ENCODE measurements at regions not wholly inside any gene's neighbourhood (a gene's known extent, or its start where the extent isn't known, plus 50 kb on each side); places are given as distances from the start of the nearest gene placed in this dataset.

DNA sequence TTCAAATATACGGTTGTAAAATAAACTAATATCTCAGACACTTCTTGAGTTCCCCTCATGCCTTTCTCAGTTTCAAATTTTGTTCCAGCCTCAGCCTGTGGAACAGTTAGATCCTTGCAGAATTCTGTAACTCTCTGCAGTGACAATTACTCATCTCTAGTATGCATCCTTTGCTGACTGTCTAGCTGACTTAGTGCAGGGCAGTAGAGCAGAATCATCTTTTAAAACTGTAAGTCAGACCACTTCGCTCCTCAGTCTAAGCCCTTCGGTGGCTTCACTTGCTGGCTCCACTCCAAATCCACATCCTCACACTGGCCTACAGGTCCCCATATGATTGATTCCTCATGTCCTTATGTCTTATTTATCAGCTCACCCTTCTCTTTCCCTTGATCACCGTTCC lies 164.1 kb upstream of the ZSWIM2 start (continued):
- TF ChIP-seq, protein P1, sequence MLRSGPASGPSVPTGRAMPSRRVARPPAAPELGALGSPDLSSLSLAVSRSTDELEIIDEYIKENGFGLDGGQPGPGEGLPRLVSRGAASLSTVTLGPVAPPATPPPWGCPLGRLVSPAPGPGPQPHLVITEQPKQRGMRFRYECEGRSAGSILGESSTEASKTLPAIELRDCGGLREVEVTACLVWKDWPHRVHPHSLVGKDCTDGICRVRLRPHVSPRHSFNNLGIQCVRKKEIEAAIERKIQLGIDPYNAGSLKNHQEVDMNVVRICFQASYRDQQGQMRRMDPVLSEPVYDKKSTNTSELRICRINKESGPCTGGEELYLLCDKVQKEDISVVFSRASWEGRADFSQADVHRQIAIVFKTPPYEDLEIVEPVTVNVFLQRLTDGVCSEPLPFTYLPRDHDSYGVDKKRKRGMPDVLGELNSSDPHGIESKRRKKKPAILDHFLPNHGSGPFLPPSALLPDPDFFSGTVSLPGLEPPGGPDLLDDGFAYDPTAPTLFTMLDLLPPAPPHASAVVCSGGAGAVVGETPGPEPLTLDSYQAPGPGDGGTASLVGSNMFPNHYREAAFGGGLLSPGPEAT (IDR thresholded peaks at IDR 0.05; ENCODE audit: low read depth): no peak
- TF ChIP-seq, protein P2, sequence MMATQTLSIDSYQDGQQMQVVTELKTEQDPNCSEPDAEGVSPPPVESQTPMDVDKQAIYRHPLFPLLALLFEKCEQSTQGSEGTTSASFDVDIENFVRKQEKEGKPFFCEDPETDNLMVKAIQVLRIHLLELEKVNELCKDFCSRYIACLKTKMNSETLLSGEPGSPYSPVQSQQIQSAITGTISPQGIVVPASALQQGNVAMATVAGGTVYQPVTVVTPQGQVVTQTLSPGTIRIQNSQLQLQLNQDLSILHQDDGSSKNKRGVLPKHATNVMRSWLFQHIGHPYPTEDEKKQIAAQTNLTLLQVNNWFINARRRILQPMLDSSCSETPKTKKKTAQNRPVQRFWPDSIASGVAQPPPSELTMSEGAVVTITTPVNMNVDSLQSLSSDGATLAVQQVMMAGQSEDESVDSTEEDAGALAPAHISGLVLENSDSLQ (IDR thresholded peaks at IDR 0.05): no peak
- TF ChIP-seq CBX3 (IDR thresholded peaks at IDR 0.05; ENCODE audit: borderline replicate concordance, low read depth) (no peak), KDM1A (IDR thresholded peaks at IDR 0.05; ENCODE audit: borderline replicate concordance) (no peak), NR2C2 (IDR thresholded peaks at IDR 0.05; ENCODE audit: borderline replicate concordance, control insufficient read depth, insufficient read length, low read depth) (no peak)

DNA sequence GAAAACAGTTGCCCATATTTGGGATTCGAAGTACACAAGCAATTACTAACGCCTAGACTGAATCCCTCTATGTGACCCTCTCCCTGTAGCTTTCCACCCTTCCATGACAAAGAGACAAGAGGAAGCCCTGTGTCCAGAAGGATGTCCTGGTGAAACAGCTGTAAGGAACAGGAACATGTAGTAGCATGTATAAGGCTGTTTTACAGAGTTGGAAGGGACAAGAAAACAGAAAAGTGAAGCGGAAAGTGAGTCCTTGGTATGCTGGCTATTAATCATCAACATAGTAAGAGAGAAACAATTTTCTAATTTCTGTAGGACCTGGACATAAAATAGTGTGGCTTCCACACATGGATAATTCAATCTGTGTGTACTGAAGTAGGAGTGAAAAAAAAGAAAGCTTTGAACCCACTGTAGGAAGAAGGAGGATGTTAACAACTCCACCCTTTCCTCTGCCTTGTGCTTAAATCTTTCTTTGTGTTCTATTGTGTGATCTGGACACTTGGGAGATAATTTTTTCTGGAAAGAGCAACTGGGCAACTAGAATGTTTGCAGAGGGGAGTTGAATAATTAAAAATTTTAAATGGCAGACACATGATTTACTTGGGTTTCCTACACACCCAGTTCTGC lies 162.3 kb upstream of the ZSWIM2 start:
- no peak overlapping the region for H3K4me3 ChIP-seq
- ChIA-PET POLR2A (no interaction called here), SMC1A (ENCODE audit: uncharacterized antibody, unreplicated experiment) (no interaction called here), CTCF (no interaction called here), RAD21 (ENCODE audit: unreplicated experiment) (no interaction called here)
- H4K20me1 ChIP-seq (ENCODE audit: control insufficient read depth, insufficient read depth): no peaks in the 10 kb centered on the region
- DNase-seq (ENCODE audit: low read depth, low spot score) (no peak), FAIRE-seq (no peak), ATAC-seq (no peak)
- no peak for TF ChIP-seq E4F1 (IDR thresholded peaks at IDR 0.05; ENCODE audit: borderline replicate concordance, partially characterized antibody)
- TF ChIP-seq BMI1 (IDR thresholded peaks at IDR 0.05; ENCODE audit: borderline replicate concordance): no peak
- TF ChIP-seq RB1 (IDR thresholded peaks at IDR 0.05; ENCODE audit: borderline replicate concordance): no peak
- no peak for TF ChIP-seq SUPT20H (IDR thresholded peaks at IDR 0.05; ENCODE audit: borderline replicate concordance, control insufficient read depth, low read depth, low read length)
- no peak for TF ChIP-seq SMAD1 (IDR thresholded peaks at IDR 0.05; ENCODE audit: low read depth, partially characterized antibody)
- TF ChIP-seq, protein P3, sequence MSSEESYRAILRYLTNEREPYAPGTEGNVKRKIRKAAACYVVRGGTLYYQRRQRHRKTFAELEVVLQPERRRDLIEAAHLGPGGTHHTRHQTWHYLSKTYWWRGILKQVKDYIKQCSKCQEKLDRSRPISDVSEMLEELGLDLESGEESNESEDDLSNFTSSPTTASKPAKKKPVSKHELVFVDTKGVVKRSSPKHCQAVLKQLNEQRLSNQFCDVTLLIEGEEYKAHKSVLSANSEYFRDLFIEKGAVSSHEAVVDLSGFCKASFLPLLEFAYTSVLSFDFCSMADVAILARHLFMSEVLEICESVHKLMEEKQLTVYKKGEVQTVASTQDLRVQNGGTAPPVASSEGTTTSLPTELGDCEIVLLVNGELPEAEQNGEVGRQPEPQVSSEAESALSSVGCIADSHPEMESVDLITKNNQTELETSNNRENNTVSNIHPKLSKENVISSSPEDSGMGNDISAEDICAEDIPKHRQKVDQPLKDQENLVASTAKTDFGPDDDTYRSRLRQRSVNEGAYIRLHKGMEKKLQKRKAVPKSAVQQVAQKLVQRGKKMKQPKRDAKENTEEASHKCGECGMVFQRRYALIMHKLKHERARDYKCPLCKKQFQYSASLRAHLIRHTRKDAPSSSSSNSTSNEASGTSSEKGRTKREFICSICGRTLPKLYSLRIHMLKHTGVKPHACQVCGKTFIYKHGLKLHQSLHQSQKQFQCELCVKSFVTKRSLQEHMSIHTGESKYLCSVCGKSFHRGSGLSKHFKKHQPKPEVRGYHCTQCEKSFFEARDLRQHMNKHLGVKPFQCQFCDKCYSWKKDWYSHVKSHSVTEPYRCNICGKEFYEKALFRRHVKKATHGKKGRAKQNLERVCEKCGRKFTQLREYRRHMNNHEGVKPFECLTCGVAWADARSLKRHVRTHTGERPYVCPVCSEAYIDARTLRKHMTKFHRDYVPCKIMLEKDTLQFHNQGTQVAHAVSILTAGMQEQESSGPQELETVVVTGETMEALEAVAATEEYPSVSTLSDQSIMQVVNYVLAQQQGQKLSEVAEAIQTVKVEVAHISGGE (CRISPR knock-in tag; IDR thresholded peaks at IDR 0.05): no peak
- H3K9ac ChIP-seq (ENCODE audit: control insufficient read depth, insufficient read depth, low read length): no peak overlapping the region
- 11% methylated on average over 3 of the region's 3 CpGs for WGBS (ENCODE audit: insufficient coverage, insufficient replicate concordance, low lambda C conversion rate, missing lambda C conversion rate)
- no peaks in the 10 kb centered on the region for H3K4me1 ChIP-seq (ENCODE audit: control insufficient read depth, insufficient read depth, low read length)
- no peak overlapping the region for H3K27ac ChIP-seq (ENCODE audit: control insufficient read depth, insufficient read depth)
- no TSS peak for BruUV-seq (replicated peaks)
- H3K9me3 ChIP-seq (replicated peaks; ENCODE audit: control insufficient read depth, insufficient read depth, low read length): no peaks in the 10 kb centered on the region
- no peaks in the 10 kb centered on the region for H3K79me2 ChIP-seq (ENCODE audit: control insufficient read depth, insufficient read depth, low read length)
- in situ Hi-C loops (cut with MboI) (no loop called here), intact Hi-C loops (cut with micrococcal nuclease; ENCODE audit: unreplicated experiment) (no loop called here)
- H3K27me3 ChIP-seq (replicated peaks in 1 of 2; ENCODE audit: control insufficient read depth in 2 of 2, insufficient read depth in 2 of 2, low read length in 1 of 2): no peaks in the 10 kb centered on the region
- H3K36me3 ChIP-seq (ENCODE audit: control insufficient read depth in 2 of 2, insufficient read depth in 2 of 2, low read length in 1 of 2): no peaks in the 10 kb centered on the region
- H2AFZ ChIP-seq (ENCODE audit: control insufficient read depth, low read depth, low read length): no peak overlapping the region
- H3K4me2 ChIP-seq (ENCODE audit: control insufficient read depth, insufficient read depth): no peak overlapping the region

Measured in GM12878 (cell line).